ENCODE measurements at regions not wholly inside any gene's neighbourhood (a gene's known extent, or its start where the extent isn't known, plus 50 kb on each side); places are given as distances from the start of the nearest gene placed in this dataset.
"Not testable (repeated sequence)": the region's sequence is repeated elsewhere in the genome, so short reads cannot be mapped to it uniquely, and the experiment has no call there.

DNA sequence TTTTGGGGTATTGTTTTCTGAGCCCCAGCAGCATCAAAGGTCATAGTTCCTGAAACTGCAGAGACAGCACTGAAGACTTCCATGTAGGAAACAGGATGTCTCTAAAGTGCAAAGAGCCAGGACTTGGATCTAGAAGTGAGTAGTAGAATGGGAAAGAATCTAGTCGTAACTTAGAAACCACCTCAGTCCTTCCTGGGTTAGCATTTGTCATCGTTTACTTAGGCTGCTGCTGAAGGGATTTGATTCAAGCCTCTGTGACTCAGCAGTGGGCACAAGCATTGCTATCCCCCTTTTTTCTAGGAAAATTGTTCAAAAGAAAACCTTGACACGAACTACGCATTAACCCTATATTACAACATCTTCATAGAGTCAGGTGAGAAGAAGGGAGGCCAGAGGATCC is 109.1 kb downstream of the FAM72C start:
- ATAC-seq; DNase-seq (ENCODE audit: low spot score); H3K4me1 ChIP-seq (ENCODE audit: insufficient read depth, low read length); BruUV-seq (replicated peaks); H3K9me3 ChIP-seq (ENCODE audit: low read length); POLR2A ChIA-PET; H3K4me2 ChIP-seq (ENCODE audit: low read depth, low read length); in situ Hi-C loops (cut with HindIII; ENCODE audit: extremely low pct_ligation_motif_present, low pct_unique_long_range_greater_than_20kb); CTCF ChIA-PET (ENCODE audit: low intra/inter-chr PET ratio, low total read pairs); intact Hi-C loops (cut with micrococcal nuclease; ENCODE audit: unreplicated experiment); H3K36me3 ChIP-seq (replicated peaks in 1 of 2; ENCODE audit: control insufficient read depth in 1 of 2, insufficient read depth in 2 of 2, low read length in 2 of 2); H3K79me2 ChIP-seq (ENCODE audit: insufficient read depth, low read length); H3K27ac ChIP-seq (ENCODE audit: extremely low read length, insufficient read depth, low read length); H3K4me3 ChIP-seq (replicated peaks in 1 of 3; ENCODE audit: insufficient read depth in 1 of 3, low read depth in 2 of 3, low read length in 3 of 3); H4K20me1 ChIP-seq (ENCODE audit: insufficient read depth, low read length); H3K9ac ChIP-seq (ENCODE audit: insufficient read depth, low read depth, low read length); H3K27me3 ChIP-seq (ENCODE audit: control insufficient read depth in 1 of 2, insufficient read depth in 2 of 2, low read length in 2 of 2); H2AFZ ChIP-seq (ENCODE audit: low read length); FAIRE-seq: not testable (repeated sequence)
- 17% methylated on average over 4 of the region's 4 CpGs for WGBS (ENCODE audit: low lambda C conversion rate)

DNA sequence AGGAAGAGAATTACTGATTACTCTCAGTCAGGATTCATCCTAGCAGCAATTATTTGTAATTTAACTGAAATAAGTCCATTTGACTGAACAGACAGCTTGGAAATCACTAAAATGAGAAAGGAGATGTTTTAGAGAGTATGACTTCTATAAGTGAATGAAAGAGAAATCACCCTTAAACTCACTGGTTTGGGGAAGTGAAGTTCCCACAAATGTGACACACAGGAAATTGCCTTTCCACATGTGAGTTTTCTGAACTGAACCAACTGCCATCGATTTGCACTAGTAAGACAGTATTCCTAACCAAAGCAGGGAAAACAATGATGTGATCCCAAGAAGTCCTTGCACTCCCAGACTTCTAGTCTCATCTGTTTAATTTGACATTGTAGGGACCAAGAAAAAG is 110.5 kb downstream of the FAM72C start:
- H4K20me1 ChIP-seq (ENCODE audit: insufficient read depth, low read length); H3K4me1 ChIP-seq (ENCODE audit: insufficient read depth, low read length); CTCF ChIA-PET (ENCODE audit: low intra/inter-chr PET ratio, low total read pairs); H3K79me2 ChIP-seq (ENCODE audit: insufficient read depth, low read length); H3K27ac ChIP-seq (ENCODE audit: extremely low read length, insufficient read depth, low read length); FAIRE-seq; H3K27me3 ChIP-seq (ENCODE audit: control insufficient read depth in 1 of 2, insufficient read depth in 2 of 2, low read length in 2 of 2); H3K4me3 ChIP-seq (replicated peaks in 1 of 3; ENCODE audit: insufficient read depth in 1 of 3, low read depth in 2 of 3, low read length in 3 of 3); in situ Hi-C loops (cut with HindIII; ENCODE audit: extremely low pct_ligation_motif_present, low pct_unique_long_range_greater_than_20kb); H3K4me2 ChIP-seq (ENCODE audit: low read depth, low read length); POLR2A ChIA-PET; H3K9ac ChIP-seq (ENCODE audit: insufficient read depth, low read depth, low read length); intact Hi-C loops (cut with micrococcal nuclease; ENCODE audit: unreplicated experiment); H3K9me3 ChIP-seq (ENCODE audit: low read length); H2AFZ ChIP-seq (ENCODE audit: low read length); ATAC-seq; DNase-seq (ENCODE audit: low spot score); H3K36me3 ChIP-seq (replicated peaks in 1 of 2; ENCODE audit: control insufficient read depth in 1 of 2, insufficient read depth in 2 of 2, low read length in 2 of 2); BruUV-seq (replicated peaks): not testable (repeated sequence)
- WGBS (ENCODE audit: low lambda C conversion rate): no CpG with 5 or more reads among the region's 1 CpG

DNA sequence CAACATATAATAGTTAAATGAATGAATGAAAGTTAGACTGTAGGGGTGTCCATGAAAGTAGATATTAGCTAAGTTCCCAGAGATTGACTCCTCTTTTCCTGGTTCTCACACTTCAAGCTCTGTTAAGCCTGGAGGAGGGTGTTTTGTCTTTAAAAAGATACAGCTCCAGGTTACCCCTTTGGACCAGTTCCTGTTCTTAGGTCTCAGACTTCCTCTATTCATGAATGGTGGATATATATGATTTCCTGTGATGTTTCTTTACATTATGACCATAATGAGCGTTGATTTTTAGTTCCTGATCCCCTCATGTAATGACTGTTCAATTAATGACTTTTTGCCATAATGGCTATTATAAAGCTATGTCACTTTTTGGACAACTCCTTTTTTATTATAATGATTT is 115.9 kb downstream of the FAM72C start:
- ATAC-seq; H3K36me3 ChIP-seq (replicated peaks in 1 of 2; ENCODE audit: control insufficient read depth in 1 of 2, insufficient read depth in 2 of 2, low read length in 2 of 2); H3K9me3 ChIP-seq (ENCODE audit: low read length); H3K9ac ChIP-seq (ENCODE audit: insufficient read depth, low read depth, low read length); POLR2A ChIA-PET; BruUV-seq (replicated peaks); H2AFZ ChIP-seq (ENCODE audit: low read length); H3K79me2 ChIP-seq (ENCODE audit: insufficient read depth, low read length); H3K4me3 ChIP-seq (replicated peaks in 1 of 3; ENCODE audit: insufficient read depth in 1 of 3, low read depth in 2 of 3, low read length in 3 of 3); CTCF ChIA-PET (ENCODE audit: low intra/inter-chr PET ratio, low total read pairs); FAIRE-seq; DNase-seq (ENCODE audit: low spot score); in situ Hi-C loops (cut with HindIII; ENCODE audit: extremely low pct_ligation_motif_present, low pct_unique_long_range_greater_than_20kb); H3K4me1 ChIP-seq (ENCODE audit: insufficient read depth, low read length); H3K27ac ChIP-seq (ENCODE audit: extremely low read length, insufficient read depth, low read length); H4K20me1 ChIP-seq (ENCODE audit: insufficient read depth, low read length); H3K27me3 ChIP-seq (ENCODE audit: control insufficient read depth in 1 of 2, insufficient read depth in 2 of 2, low read length in 2 of 2); intact Hi-C loops (cut with micrococcal nuclease; ENCODE audit: unreplicated experiment); H3K4me2 ChIP-seq (ENCODE audit: low read depth, low read length): not testable (repeated sequence)
- WGBS (ENCODE audit: low lambda C conversion rate): no CpG with 5 or more reads among the region's 1 CpG

DNA sequence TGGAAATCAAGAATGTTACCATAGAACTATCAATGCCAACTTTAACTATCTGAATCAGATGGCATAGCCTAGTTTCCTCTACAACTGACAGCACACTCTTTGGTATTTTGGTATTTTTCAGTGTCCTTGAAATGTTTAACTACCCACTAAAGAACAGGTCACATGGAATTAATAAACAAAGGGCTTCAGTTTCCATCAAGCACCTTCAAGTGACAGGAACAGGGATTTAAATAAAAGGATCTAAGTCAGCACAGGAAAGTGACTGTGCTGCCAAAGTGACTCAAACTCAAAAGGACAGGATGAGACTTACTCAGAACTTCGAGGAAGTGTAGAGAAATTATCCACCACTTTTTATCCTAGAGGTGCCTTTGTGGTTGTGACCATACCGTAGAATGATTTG is 117.7 kb downstream of the FAM72C start:
- H3K4me2 ChIP-seq (ENCODE audit: low read depth, low read length); POLR2A ChIA-PET; CTCF ChIA-PET (ENCODE audit: low intra/inter-chr PET ratio, low total read pairs); in situ Hi-C loops (cut with HindIII; ENCODE audit: extremely low pct_ligation_motif_present, low pct_unique_long_range_greater_than_20kb); H3K9me3 ChIP-seq (ENCODE audit: low read length); intact Hi-C loops (cut with micrococcal nuclease; ENCODE audit: unreplicated experiment); H3K4me1 ChIP-seq (ENCODE audit: insufficient read depth, low read length); DNase-seq (ENCODE audit: low spot score); BruUV-seq (replicated peaks); H2AFZ ChIP-seq (ENCODE audit: low read length); H3K36me3 ChIP-seq (replicated peaks in 1 of 2; ENCODE audit: control insufficient read depth in 1 of 2, insufficient read depth in 2 of 2, low read length in 2 of 2); FAIRE-seq; H3K9ac ChIP-seq (ENCODE audit: insufficient read depth, low read depth, low read length); H3K27me3 ChIP-seq (ENCODE audit: control insufficient read depth in 1 of 2, insufficient read depth in 2 of 2, low read length in 2 of 2); ATAC-seq; H3K79me2 ChIP-seq (ENCODE audit: insufficient read depth, low read length); H3K4me3 ChIP-seq (replicated peaks in 1 of 3; ENCODE audit: insufficient read depth in 1 of 3, low read depth in 2 of 3, low read length in 3 of 3); H3K27ac ChIP-seq (ENCODE audit: extremely low read length, insufficient read depth, low read length); H4K20me1 ChIP-seq (ENCODE audit: insufficient read depth, low read length): not testable (repeated sequence)
- WGBS (ENCODE audit: low lambda C conversion rate): no CpG with 5 or more reads among the region's 2 CpGs

DNA sequence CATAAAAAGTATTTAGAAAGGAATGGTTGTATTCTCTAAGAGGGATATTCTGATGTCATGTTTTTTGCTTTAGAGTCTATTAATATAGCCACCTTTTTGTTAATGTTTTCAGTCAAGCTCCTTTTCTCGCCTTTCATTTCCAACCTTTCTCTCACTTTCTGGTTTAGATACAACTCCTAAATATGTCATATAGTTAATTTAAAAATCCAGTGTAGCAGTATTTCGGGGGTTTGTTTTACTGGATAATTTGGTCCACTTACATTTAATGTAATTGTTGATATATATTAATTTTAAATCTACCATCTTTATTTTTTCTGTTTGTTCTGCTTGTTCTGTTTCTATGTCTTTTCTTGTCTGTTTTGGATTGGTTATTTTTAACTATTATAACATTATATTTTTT is 121.1 kb downstream of the FAM72C start:
- H3K4me1 ChIP-seq (ENCODE audit: insufficient read depth, low read length); FAIRE-seq; CTCF ChIA-PET (ENCODE audit: low intra/inter-chr PET ratio, low total read pairs); H3K4me2 ChIP-seq (ENCODE audit: low read depth, low read length); H3K9ac ChIP-seq (ENCODE audit: insufficient read depth, low read depth, low read length); in situ Hi-C loops (cut with HindIII; ENCODE audit: extremely low pct_ligation_motif_present, low pct_unique_long_range_greater_than_20kb); H4K20me1 ChIP-seq (ENCODE audit: insufficient read depth, low read length); H3K79me2 ChIP-seq (ENCODE audit: insufficient read depth, low read length); H2AFZ ChIP-seq (ENCODE audit: low read length); BruUV-seq (replicated peaks); H3K9me3 ChIP-seq (ENCODE audit: low read length); H3K36me3 ChIP-seq (replicated peaks in 1 of 2; ENCODE audit: control insufficient read depth in 1 of 2, insufficient read depth in 2 of 2, low read length in 2 of 2); DNase-seq (ENCODE audit: low spot score); H3K27me3 ChIP-seq (ENCODE audit: control insufficient read depth in 1 of 2, insufficient read depth in 2 of 2, low read length in 2 of 2); ATAC-seq; H3K4me3 ChIP-seq (replicated peaks in 1 of 3; ENCODE audit: insufficient read depth in 1 of 3, low read depth in 2 of 3, low read length in 3 of 3); POLR2A ChIA-PET; H3K27ac ChIP-seq (ENCODE audit: extremely low read length, insufficient read depth, low read length); intact Hi-C loops (cut with micrococcal nuclease; ENCODE audit: unreplicated experiment): not testable (repeated sequence)
- WGBS (ENCODE audit: low lambda C conversion rate): 4% methylated on average over 2 of the region's 2 CpGs
